ENCODE measurements at regions not wholly inside any gene's neighbourhood (a gene's known extent, or its start where the extent isn't known, plus 50 kb on each side); places are given as distances from the start of the nearest gene placed in this dataset.

DNA sequence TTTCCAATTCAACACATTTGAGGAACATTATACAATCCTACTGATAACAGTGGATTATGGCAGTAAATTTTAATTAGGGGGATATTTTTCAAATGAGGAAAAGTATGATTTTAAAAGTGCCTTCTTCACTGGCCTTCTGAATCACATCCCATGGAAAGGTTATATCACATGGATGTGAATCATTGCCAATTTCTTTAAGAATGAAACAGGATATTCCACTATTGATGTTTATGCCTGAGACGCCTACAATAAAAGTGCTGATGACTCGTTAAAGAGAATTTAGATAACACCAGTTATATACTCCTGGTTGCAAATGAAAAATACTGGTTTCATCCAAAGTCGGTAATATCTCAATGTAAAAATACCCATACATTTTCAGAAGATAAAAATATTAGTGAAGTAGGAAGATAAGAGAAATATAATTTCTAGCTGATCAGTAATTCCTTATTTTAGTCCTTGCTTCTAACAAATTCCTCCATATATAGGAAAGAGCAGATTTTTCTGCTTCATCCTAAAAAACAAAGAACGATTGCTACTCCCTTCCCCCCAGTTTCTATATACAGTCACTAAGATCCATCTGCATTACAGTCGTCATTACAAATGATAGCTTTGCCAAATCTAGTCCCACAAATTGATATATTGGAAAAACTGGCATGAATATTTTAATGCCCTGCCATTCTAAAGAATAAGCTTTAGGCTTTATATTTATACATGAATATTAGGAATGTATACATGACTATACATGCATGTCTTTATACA is 139.5 kb upstream of the SOX5 start:
- DNase-seq (ENCODE audit: low spot score), result no peak

DNA sequence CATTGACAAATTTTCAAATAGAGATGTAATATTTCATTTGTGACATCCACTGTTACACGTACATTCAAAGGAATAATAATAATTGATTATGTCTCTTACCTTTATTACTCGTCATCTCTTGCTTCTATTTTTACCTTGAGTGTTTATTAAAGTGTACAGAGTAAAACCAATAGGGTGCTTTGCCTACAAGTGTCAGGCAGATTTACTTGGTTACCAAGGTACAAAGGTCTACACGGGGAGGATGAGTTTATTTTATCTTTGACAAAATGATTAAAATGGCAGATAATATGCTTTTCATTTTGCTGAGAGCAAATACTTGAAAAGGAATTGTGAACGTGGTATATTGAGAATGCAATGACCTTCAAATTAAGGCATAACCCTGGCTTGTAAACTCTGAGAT is 137.8 kb upstream of the SOX5 start:
- no peak for DNase-seq (ENCODE audit: low spot score)

DNA sequence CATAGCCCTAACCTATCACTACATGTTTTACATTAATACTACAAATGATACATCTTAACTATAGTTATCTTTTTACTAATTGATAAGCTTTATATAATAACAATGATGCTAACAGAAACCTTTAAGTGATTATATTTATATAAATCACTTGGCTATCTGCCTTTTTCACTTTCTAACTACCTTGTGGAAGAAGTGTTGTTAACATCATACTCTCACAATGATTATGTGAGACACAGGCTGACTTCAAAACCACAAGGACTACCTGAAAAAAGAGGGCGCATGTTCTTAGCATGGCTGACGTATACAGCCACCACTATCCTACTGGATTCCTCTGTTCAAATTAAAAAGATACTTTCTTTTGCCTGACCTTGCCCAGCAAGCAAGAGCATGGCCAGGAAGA is 135.3 kb upstream of the SOX5 start:
- no peak for DNase-seq (ENCODE audit: low spot score)

DNA sequence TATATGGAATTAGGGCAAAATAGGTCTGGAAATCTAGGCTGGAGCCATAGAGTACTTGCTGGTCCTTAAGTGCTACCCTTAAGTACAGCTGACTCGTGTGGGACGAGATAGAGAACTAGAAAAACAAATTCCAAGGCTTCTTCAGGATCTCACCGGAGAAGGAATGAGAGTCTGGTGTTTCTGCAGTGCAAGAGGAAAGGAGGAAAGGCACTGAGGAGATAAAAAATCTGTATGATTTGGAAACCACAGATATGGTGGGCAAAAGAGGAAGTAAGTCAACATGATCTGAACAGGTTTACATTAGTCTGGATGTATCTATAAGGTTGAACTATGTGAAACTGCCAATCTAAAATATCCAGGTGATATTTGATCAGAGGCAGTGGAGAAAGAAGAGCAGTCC is 134.4 kb upstream of the SOX5 start:
- no peak for DNase-seq (ENCODE audit: low spot score)

DNA sequence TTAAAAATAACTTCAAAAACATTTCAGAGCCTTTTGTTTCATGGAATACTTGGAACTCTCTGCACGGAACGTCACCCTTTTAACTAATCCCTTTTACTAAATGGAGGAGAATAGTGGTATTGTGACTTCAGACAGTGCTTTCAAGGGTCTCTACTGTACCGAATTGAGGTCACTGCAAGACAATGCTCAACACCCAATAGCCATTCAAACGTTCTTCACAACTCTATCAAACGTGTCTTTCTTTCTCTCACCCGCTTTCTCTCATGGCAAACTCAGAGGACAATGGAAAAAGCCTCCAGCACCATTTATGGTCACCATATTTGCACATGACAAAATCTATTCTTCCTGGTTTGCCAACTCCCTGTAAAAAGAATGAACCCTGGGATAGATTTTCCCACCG is 132.1 kb upstream of the SOX5 start:
- DNase-seq (ENCODE audit: low spot score), result no peak

DNA sequence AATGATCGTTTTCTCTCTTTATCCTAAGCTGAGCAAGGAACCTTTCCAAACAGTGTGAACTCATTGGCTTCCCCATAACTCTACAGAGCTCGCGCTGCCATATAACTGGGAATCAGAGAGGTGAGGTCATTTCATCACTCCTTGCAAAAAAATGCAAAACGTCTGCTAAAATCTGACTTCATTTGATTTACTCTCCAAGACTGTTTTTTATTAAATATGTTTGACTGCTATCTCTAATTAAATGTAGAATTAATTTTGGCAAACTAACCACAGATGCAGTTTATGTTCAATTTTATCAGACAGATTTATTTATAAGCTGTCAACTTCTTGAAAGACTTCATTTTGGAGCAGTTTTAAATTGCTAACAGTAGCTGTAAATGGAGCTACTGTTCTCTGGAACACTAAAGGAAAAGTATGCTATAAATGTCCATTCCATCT is 131.6 kb upstream of the SOX5 start:
- no peak for DNase-seq (ENCODE audit: low spot score)

DNA sequence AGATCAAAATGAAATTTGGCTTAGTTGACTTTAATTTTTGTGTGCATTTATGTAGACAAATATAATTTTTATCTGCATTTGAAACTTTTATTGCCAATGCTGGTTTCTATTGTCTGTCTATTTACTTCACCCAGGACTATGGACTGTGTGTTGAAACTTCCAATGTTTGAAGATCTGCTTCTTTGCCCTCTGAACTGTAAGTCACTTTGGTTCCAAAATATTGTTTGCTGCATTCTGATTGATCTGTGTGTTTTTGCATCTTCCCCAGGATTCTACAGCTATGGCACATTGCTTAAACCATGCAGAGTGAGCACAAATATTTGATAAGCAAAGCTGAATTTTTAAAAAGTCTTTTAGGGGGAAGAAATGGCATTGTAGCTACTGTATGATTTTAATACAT is 131.0 kb upstream of the SOX5 start:
- no peak for DNase-seq (ENCODE audit: low spot score)

DNA sequence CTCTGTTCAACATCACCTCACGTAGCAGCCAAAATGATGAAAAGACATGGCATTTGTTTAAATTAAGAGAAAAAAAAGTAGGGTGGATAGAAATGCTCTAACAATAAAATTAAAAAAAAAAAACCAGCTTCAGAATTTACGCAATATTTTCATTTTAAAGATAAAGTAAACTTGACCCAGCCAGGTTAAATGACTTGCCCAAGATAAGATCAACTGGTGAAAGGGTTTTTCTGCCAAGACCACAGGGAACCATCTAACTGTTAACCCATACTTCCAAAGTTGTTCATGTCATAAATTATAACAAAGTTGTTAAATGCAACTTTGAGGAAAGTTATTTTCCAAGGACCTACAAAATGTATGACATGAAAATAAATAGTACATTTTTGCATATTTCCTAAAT is 129.6 kb upstream of the SOX5 start:
- no peak for DNase-seq (ENCODE audit: low spot score)

DNA sequence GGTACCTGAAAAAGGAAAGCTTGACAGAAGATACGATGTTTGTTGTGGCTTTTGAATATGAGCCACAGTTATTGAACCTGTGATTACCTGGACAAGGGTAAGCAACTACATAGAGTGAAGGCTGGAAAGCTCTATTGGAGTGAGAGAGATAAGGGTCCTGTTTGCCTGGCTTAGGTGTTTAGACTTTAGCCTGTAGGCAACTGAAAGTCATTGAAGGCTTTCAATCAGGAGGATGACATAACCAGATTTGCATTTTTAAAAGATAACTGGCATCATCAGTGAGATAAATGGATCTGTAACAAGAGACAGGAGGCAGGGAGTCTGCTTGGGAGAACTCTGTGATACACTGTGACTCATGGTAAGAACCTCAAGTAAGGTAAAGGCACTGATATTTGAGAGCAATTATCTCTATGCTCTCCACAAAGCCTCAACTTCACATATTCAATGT is 128.9 kb upstream of the SOX5 start:
- DNase-seq (ENCODE audit: low spot score), result no peak

DNA sequence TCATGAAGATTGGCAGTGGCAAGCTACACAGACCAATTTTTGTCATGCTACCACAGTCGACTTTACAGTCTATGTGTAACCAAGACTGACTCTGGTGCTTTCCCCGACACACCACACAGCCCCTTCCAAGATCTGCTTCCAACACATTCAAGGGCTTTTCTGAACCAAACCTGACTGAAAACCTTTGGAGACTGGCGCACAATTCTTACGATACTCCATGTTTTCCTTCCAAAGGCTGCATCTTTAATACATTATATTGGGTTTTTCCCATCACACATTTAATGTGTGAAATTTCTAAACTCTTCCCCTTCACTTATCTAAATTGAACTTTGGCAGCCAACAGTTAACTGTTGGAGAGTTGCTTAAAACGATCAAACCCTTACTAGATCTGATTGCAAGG is 127.7 kb upstream of the SOX5 start:
- no peak for DNase-seq (ENCODE audit: low spot score)

DNA sequence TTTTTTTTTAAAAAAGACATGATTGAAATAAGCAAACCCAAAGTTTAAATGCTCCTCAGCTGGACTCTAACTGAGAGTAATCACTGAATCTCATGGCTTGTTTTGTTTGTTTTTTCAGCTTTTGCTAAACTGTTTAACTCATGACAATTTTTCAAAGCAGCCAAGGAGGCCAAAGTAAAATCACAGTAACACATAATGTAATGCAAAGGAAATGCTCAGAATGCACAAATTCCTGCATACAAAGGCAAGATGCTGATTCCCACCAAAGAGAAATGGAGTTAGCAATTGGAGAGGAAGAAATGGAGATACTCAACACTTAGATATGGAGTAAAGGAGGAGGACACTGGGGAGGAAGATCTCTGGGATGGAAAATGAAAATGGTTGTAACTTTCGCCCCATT is 126.2 kb upstream of the SOX5 start:
- no peak for DNase-seq (ENCODE audit: low spot score)

DNA sequence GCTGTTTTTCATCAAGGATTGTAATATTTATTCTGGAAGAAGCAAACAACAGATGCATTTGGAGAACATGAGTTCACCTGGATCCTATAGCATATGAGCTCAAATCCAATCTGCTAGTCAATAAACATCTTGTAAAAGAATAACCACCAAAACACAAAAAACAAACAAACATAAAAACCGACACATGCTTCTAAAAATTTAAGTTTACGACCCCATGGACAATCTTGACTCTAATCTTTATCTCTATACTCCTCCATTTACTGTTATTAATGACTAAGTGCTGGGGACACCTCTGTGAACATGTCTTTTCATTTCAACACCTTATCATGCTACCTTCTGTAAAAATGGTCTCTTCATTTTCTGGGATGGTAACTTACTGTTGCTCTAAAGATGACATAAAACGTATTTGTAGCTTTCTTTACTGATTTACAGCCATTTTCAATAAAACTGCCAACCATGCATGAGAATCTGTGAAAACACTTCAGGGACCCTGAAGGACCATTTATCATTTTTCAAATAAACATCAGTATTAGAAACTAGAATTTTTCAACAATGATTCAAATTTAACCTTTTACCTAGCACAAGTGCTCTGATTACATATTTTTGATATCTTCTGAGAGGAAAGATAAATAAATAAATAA is 123.8 kb upstream of the SOX5 start:
- no peak for DNase-seq (ENCODE audit: low spot score)

DNA sequence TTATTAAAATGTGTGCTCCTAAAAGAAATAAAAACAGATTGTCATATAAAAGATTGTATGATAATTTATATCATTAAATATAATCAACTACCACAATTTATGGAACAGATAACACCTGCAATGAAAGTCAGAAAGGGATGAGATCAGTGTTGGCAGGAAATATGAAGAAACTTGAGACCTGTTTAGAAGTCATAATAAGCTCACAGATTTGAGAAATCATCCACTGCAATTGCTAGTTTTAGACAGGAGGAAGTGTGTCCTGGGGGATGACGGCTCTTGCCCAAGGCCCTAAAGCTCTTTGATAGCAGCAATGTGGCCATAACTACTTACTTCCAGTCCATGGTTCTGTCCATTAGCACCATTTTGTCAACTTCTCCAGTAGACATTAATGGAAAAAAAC is 122.8 kb upstream of the SOX5 start:
- no peak for DNase-seq (ENCODE audit: low spot score)

DNA sequence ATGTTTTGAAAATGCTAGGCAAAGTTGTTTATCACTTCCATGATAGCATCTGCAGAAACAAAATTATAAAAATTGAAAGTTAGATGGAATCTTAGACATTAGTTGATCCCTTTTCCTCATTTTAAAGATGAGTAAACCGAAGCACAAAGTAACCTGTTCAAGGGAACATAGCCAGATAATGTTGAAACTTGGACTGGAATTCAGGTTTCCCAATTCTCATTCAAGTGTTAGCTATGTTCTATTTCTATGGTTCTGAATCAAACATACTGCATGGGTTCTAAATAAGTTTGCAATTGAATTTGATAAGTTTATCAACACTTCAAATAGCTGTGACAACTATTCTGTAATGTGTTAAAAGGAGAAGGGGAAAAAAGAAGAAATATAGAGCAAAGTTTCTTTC is 122.4 kb upstream of the SOX5 start:
- DNase-seq (ENCODE audit: low spot score), result no peak

DNA sequence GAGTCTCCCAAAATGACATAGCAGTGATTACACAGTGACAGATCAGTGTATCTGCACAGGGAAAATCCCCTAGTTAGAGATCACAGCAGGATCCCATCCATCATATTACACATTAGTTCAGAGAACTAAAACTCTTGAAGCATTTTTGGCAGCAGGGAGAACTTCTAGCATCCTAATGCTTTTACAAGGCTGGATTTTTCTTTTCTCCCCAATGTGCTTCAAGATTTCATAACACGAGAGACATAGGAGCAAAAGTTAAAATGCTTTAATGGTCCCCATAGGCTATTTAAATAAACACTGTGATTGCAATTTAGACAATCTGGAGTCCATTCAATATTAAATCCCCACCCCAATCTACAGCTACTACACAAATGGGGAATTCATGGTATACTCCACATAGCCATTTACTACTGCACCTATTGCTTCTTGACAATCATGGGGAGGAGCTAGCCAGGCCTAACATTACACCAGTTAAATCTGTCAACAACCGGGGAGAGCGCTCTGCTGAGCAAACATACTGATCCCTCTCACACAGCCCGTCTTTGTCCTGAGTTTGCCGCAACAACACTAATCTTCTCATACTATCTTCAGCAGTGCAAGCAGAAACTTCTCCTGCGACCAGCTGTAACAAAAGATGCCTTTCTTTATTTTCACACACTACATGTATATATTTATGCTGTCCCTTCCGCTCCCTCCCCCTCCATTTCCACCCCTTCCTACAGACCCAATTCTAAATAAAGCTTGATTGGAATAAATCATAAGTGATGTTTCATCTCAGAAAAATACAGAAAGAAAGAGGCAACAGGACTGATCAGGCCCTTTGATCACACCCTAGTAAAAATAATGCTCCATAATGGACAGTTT is 120.3 kb upstream of the SOX5 start:
- DNase-seq (ENCODE audit: low spot score), result peak; percentile 46

DNA sequence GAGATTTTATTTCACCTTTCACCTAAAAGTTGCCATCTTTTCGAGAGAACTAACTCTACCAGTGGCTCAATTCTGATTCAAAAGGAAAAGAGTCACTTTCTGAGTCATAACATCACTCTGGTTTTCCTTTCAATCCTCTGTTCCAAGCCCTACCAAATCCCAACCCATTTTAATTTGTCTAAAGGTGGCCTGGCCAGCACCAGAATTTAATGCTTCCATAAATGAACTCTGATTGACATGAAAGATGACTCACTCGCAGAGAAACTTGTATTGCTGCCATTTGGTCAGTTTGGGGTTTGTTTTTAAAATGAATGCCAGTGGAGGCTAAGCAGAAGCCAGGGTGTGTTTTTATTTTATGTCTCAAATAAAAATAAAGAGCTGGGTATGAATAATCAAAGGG is 117.4 kb upstream of the SOX5 start:
- DNase-seq (ENCODE audit: low spot score), result no peak

DNA sequence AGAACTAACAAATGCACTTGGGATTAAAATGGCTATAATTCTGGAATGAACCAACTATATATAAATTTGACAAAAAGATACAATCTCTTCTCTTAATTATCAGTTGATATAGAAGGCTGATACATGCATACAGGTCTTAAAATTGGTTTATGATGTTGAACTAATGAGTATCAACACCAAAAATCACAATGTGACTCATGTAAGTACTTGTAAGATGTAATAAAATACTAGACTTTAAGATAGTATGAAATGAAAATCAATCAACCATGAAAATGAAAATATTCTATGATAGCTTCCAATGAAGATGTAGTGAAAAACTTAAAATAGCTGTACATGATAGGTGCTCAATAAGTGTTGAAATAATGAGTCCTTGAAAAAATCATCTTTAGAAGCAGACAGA is 116.6 kb upstream of the SOX5 start:
- no peak for DNase-seq (ENCODE audit: low spot score)

DNA sequence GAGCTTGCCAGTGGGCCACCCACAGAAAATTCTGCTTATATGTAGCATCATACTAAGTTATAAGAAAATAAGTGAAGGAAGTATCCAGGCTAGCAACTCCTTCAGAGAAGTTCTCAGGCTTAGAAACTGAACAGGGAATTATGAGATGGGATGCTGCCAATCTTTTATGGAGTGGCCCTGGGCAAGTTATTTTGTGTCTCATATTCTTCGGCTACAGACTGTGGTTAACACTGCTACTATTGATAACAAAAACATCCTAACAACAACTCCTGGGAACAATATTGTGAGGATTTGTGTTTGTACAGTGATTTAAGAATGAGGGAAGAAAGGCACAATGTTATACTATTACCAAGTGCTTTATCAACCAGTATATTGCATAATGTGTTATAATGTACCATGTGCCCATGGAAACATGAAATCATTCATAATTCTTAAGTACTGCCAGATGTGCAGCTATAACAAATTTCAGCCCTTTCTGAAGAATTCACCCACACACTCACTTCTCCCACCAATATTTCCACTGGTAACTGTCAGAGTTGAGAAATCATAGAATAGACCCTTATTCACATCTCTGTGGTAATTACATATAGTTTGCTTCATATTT is 113.3 kb upstream of the SOX5 start:
- no peak for DNase-seq (ENCODE audit: low spot score)

DNA sequence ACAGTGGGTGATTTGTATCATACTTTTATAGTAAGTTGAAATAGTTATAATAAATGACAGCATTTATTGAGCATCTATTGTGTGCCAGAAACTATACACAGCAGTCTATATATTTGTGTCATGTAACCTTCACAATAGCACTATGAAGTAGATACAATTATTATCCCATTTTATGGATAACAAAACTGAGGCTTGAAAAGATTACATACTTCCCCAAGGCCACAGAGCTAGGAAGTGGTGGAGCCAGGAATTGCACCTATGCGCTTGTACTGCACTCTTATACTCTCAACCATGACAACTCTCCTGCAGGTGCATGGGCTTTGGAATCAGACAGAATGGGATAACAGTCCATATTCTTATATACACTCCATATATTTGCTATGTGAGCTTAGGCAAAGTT is 110.6 kb upstream of the SOX5 start:
- no peak for DNase-seq (ENCODE audit: low spot score)

DNA sequence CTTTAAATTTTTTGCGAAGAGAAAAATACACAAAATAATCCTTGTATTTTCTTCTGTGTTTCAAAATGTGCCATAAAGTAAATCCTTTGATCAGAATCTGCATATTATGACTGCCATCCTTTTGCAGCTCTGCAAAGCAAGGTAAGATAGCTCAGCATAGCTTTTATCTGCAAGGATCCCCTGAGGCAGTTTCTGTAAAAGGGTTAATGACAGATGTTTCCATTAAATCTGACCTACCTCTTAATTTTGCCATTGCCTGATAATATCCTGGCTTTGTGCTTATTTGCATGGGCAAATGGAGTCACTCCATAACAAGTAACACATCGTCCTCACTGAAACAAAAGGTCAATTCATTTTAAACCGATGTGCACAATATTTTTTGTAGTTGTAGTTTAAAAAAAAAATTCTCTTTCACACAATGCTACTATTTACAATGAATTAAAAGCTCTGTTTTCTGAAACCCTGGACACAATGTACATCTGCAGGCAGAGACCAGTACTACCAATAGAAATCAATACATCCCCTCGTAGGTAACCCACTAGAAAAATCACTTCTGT is 108.5 kb upstream of the SOX5 start:
- DNase-seq (ENCODE audit: low spot score), result no peak

DNA sequence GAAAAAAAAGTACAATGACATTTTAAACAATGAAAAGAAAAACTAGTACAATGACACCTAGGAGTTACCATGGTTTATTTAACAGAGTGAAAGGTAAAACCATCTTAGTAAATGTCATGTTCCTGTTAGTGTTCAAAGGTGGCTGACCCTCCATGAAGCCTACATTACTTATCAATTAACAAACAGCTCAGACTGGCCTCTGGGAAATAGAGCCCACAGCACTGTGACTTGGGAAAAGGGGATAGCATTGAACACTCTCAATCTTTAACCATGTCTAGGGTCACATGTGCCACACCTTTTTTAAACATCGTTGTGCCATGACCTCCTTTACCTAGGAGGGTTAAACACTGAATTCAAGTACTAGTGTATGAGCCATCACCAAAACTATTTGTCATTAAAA is 106.3 kb upstream of the SOX5 start:
- no peak for DNase-seq (ENCODE audit: low spot score)

DNA sequence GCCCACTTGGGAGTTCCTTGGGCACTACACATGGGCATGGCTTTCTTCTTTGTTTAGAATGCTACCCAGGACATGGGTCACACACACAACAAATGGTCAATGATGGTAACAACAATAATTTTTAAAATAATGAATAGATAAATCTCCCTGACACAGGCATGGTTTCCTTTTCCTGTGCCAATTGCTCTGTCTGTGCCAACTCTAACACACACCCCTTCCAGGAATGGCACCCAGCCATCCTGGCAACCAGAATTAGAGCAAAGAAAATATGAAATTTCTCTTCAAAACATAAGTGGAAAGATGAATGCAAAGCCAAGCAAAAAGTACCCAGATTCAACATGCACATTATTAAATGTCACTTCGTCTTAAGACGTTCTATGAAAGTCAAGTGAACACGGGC is 104.9 kb upstream of the SOX5 start:
- no peak for DNase-seq (ENCODE audit: low spot score)

Data from HT-29 (cell line).